H1 (cell line): ENCODE measurements at regions not wholly inside any gene's neighbourhood (a gene's known extent, or its start where the extent isn't known, plus 50 kb on each side); places are given as distances from the start of the nearest gene placed in this dataset.

Experiments used
- BCL11A ChIP-seq, 2 experiments: IDR thresholded peaks; one replicate each; pipeline ENCODE4 v1.6.1; 2011; ENCODE audit warnings: low read depth in 2 of 2, low read length in 2 of 2, mild to moderate bottlenecking in 2 of 2
- CEBPB ChIP-seq: IDR thresholded peaks from 2 replicates; pipeline ENCODE4 v1.6.1; 2012; ENCODE audit warnings: low read depth, low read length
- CTCF ChIP-seq, 3 experiments: IDR thresholded peaks; 1 replicate in 2 of 3; 2 replicates in 1 of 3; pipeline versions ENCODE4 v1.5.1 to v1.6.1; 2011; ENCODE audit warnings: low read length in 3 of 3, mild to moderate bottlenecking in 3 of 3, inconsistent platforms in 2 of 3, low read depth in 1 of 3, moderate library complexity in 1 of 3; ENCODE audit not compliant: insufficient read depth in 1 of 3; ENCODE audit errors: control extremely low read depth in 1 of 3
- EZH2 ChIP-seq: fragments of 200-600 bp; sonication (generic); IDR thresholded peaks from 2 replicates; pipeline ENCODE4 v1.7.1; 2012; ENCODE audit warnings: low read depth, mild to moderate bottlenecking, moderate library complexity, low read length, inconsistent platforms; ENCODE audit not compliant: severe bottlenecking
- GABPA ChIP-seq: IDR thresholded peaks from 2 replicates; pipeline ENCODE4 v1.6.1; 2011; ENCODE audit warnings: mild to moderate bottlenecking, low read length, moderate library complexity, borderline replicate concordance; ENCODE audit not compliant: insufficient read depth
- JUN ChIP-seq: IDR thresholded peaks from 2 replicates; pipeline ENCODE4 v1.6.1; 2011; ENCODE audit warnings: low read depth, mild to moderate bottlenecking, improper control_type of control experiment, low read length
- NANOG ChIP-seq: IDR thresholded peaks from 2 replicates; pipeline ENCODE4 v1.6.1; 2011; ENCODE audit warnings: low read length, low read depth, mild to moderate bottlenecking, inconsistent platforms; ENCODE audit not compliant: insufficient read depth, poor library complexity, severe bottlenecking
- RAD21 ChIP-seq, 2 experiments: IDR thresholded peaks in 1 of 2; conservative IDR thresholded peaks in 1 of 2; 2 replicates each; pipeline ENCODE4 v1.6.1; 2011; ENCODE audit warnings: low read depth in 2 of 2, low read length in 2 of 2, improper control_type of control experiment in 1 of 2, inconsistent platforms in 1 of 2, mild to moderate bottlenecking in 1 of 2, moderate library complexity in 1 of 2

- no peak for TF ChIP-seq CEBPB
- no peak for TF ChIP-seq JUN
- no peak for TF ChIP-seq CTCF (IDR thresholded peaks at IDR 0.05; ENCODE audit: control extremely low read depth in 1 of 3, insufficient read depth in 1 of 3, low read depth in 1 of 3, low read length in 3 of 3)
- TF ChIP-seq EZH2 = no peak
- no peak for TF ChIP-seq NANOG
- no peak for TF ChIP-seq GABPA
- no peak for TF ChIP-seq BCL11A (IDR thresholded peaks at IDR 0.05; ENCODE audit: low read depth in 2 of 2, low read length in 2 of 2)
- no peak for TF ChIP-seq RAD21 (IDR thresholded peaks at IDR 0.05 in 1 of 2, conservative IDR thresholded peaks at IDR 0.05 in 1 of 2; ENCODE audit: low read depth in 2 of 2, low read length in 2 of 2)
Measured at GRCh38 chr13:34553376-34553775, 388.7 kb upstream of the NBEA start.
